Common myeloid progenitor, CD34-positive (primary cell): ENCODE measurements at regions not wholly inside any gene's neighbourhood (a gene's known extent, or its start where the extent isn't known, plus 50 kb on each side); places are given as distances from the start of the nearest gene placed in this dataset.

Source experiments
- CTCF ChIA-PET: fragments of 350-600 bp; sonication (Branson Sonifier 250); formaldehyde crosslinking; loops from one replicate; lab custom pipeline; 2021; ENCODE audit warnings: antibody characterized with exemption; lab: Charles Lee
- POLR2A ChIA-PET: fragments of 350-600 bp; sonication (Branson Sonifier 250); formaldehyde crosslinking; loops from one replicate; lab custom pipeline; 2021; ENCODE audit warnings: antibody characterized with exemption; lab: Charles Lee
- DNase-seq, 3 donors: peaks; one replicate each; pipeline versions ENCODE4 v3.0.0 to v3.0.0-alpha.2; 2013
- H3K27ac ChIP-seq, 2 experiments: 1 replicate in 1 of 2; 2 replicates in 1 of 2; pipeline ENCODE4 v1.7.0; 2013; ENCODE audit warnings: inconsistent platforms in 2 of 2, low read length in 2 of 2, mild to moderate bottlenecking in 2 of 2, low read depth in 1 of 2, moderate library complexity in 1 of 2; ENCODE audit not compliant: severe bottlenecking in 2 of 2, insufficient read depth in 1 of 2, poor library complexity in 1 of 2
- H3K27me3 ChIP-seq, 5 experiments: replicated peaks in 2 of 5; 1 replicate in 3 of 5; 2 replicates in 2 of 5; pipeline versions ENCODE4 v1.6.1 to v1.7.0; 2013; ENCODE audit warnings: low read length in 4 of 5, mild to moderate bottlenecking in 2 of 5, moderate library complexity in 2 of 5, inconsistent platforms in 1 of 5; ENCODE audit not compliant: insufficient read depth in 5 of 5, control insufficient read depth in 4 of 5
- H3K36me3 ChIP-seq, 4 experiments: 1 replicate in 2 of 4; 2 replicates in 2 of 4; pipeline versions ENCODE4 v1.6.1 to v1.7.0; 2013; ENCODE audit warnings: low read length in 3 of 4, control low read depth in 1 of 4, mild to moderate bottlenecking in 1 of 4; ENCODE audit not compliant: control insufficient read depth in 4 of 4, insufficient read depth in 4 of 4
- H3K4me1 ChIP-seq, 4 experiments: 1 replicate in 3 of 4; 2 replicates in 1 of 4; pipeline versions ENCODE4 v1.6.1 to v1.7.1; 2013; ENCODE audit warnings: low read length in 3 of 4, mild to moderate bottlenecking in 3 of 4, control low read depth in 1 of 4, inconsistent platforms in 1 of 4, moderate library complexity in 1 of 4; ENCODE audit not compliant: control insufficient read depth in 4 of 4, insufficient read depth in 4 of 4; ENCODE audit errors: control extremely low read depth in 1 of 4
- H3K4me3 ChIP-seq, 7 experiments: 1 replicate in 4 of 7; 2 replicates in 3 of 7; pipeline versions ENCODE4 v1.5.1 to v1.7.0; 2013; ENCODE audit warnings: mild to moderate bottlenecking in 7 of 7, low read length in 6 of 7, moderate library complexity in 6 of 7, inconsistent platforms in 2 of 7, low read depth in 2 of 7, control low read depth in 1 of 7; ENCODE audit not compliant: insufficient read depth in 4 of 7, control insufficient read depth in 1 of 7; ENCODE audit errors: extremely low read depth in 1 of 7
- H3K9me3 ChIP-seq, 5 experiments: 1 replicate in 4 of 5; 2 replicates in 1 of 5; pipeline versions ENCODE4 v1.6.1 to v1.7.1; 2013; ENCODE audit warnings: low read length in 4 of 5, mild to moderate bottlenecking in 2 of 5, inconsistent platforms in 1 of 5, low read depth in 1 of 5, moderate library complexity in 1 of 5; ENCODE audit not compliant: control insufficient read depth in 4 of 5, insufficient read depth in 2 of 5; ENCODE audit errors: control extremely low read depth in 1 of 5
- WGBS: methylation state at CpG from one replicate; pipeline ENCODE4 v1.1.5; 2013; ENCODE audit not compliant: insufficient coverage; 5-methylcytosine and 5-hydroxymethylcytosine counted together

GRCh38 chr18:55763805-55764204 lies 175.8 kb upstream of the TCF4 start:
- Histone ChIP-seq H3K4me1 (no peaks in the 10 kb centered on the region), H3K9me3 (no peaks in the 10 kb centered on the region), H3K27me3 (no peaks in the 10 kb centered on the region), H3K36me3 (no peaks in the 10 kb centered on the region), H3K4me3 (no peak overlapping the region), H3K27ac (no peak overlapping the region)
- CTCF ChIA-PET, result no interaction called here
- DNase-seq, result peak in 1 of 3 donors; percentile 4
- POLR2A ChIA-PET, result no interaction called here
- WGBS, result 44% methylated on average over 1 of the region's 4 CpGs

GRCh38 chr18:55763298-55763697 lies 175.3 kb upstream of the TCF4 start:
- Histone ChIP-seq H3K27ac (no peak overlapping the region), H3K9me3 (no peaks in the 10 kb centered on the region), H3K4me3 (no peak overlapping the region), H3K36me3 (no peaks in the 10 kb centered on the region), H3K27me3 (no peaks in the 10 kb centered on the region), H3K4me1 (no peaks in the 10 kb centered on the region)
- DNase-seq, result no peak
- POLR2A ChIA-PET, result no interaction called here
- 100% methylated on average over 1 of the region's 2 CpGs for WGBS
- CTCF ChIA-PET, result no interaction called here

GRCh38 chr18:55762424-55762823 lies 174.4 kb upstream of the TCF4 start:
- Histone ChIP-seq H3K27ac (no peak overlapping the region), H3K4me3 (no peak overlapping the region), H3K27me3 (no peaks in the 10 kb centered on the region), H3K4me1 (no peaks in the 10 kb centered on the region), H3K36me3 (no peaks in the 10 kb centered on the region), H3K9me3 (no peaks in the 10 kb centered on the region)
- DNase-seq, result no peak
- no CpG with 5 or more reads among the region's 3 CpGs for WGBS
- POLR2A ChIA-PET, result interaction anchor here (0.7 kb wide), 1 partner anchor 29 kb away, joined by 3 read pairs; no protein-coding TSS in a partner anchor
- CTCF ChIA-PET, result no interaction called here

DNA sequence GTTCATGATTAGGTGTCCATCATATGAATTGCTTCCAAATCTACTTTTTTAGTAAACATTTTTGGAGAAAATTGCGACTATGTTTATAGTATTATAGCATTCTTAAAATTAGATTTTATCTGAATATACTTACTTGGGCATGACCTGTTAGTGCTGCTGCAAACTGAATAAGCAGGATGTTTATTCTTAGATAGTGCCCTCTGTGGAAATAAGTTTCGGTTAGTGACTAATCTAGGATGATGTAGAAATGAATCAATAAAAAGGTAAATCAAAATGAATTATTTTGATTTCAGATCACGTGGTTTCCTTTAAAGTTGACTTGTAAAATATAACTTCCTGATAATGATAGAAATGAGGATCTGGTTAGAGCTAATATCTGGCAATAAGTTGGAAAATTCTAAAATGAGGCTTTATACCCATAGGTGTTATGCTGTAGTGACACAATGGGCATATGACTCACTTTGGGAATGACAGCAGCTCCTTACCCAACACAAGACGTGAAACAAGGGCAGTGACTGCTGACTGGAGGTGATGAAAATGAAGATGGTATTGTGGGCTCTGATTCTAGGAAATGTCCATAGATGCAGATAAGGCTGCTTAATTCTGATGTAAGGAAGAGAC lies 165.8 kb upstream of the TCF4 start:
- H3K9me3 ChIP-seq, result no peaks in the 10 kb centered on the region
- ChIA-PET POLR2A (no interaction called here), CTCF (no interaction called here)
- no peak overlapping the region for H3K27ac ChIP-seq
- DNase-seq, result no peak
- 75% methylated on average over 2 of the region's 4 CpGs for WGBS
- H3K4me1 ChIP-seq, result no peaks in the 10 kb centered on the region
- H3K36me3 ChIP-seq, result no peaks in the 10 kb centered on the region
- no peaks in the 10 kb centered on the region for H3K27me3 ChIP-seq
- H3K4me3 ChIP-seq, result no peak overlapping the region

DNA sequence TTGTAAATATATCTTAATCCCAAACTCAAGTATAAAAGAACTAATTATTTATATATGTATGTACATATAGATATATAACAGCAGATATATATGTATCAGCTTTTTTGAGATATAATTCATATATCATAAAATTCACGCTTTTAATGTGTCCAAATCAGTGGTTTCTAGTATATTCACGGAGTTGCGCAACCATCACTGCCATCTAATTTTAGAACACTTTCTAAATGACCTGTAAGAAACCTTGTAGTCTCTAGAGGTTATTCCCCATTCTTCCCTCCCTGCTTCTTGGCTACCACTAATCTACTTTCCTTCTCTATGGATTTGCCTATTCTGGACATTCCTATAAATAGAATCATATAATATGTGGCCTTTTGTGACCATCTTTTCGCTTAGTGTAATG lies 163.5 kb upstream of the TCF4 start:
- no peaks in the 10 kb centered on the region for H3K36me3 ChIP-seq

GRCh38 chr18:55748227-55748738 lies 160.3 kb upstream of the TCF4 start:
- ChIA-PET POLR2A (no interaction called here), CTCF (no interaction called here)
- Histone ChIP-seq H3K27me3 (no peaks in the 10 kb centered on the region), H3K4me1 (no peaks in the 10 kb centered on the region), H3K36me3 (no peaks in the 10 kb centered on the region), H3K27ac (no peak overlapping the region), H3K9me3 (no peaks in the 10 kb centered on the region), H3K4me3 (no peak overlapping the region)
- 90% methylated on average over 4 of the region's 4 CpGs for WGBS
- peak in 2 of 3 donors; percentile 7 to 9 for DNase-seq

More for the DNA sequence above, 163.5 kb upstream of the TCF4 start:
- WGBS, result 93% methylated on average over 2 of the region's 4 CpGs
- POLR2A ChIA-PET, result no interaction called here
- H3K9me3 ChIP-seq, result no peaks in the 10 kb centered on the region
- H3K27ac ChIP-seq, result no peak overlapping the region
- H3K27me3 ChIP-seq, result no peaks in the 10 kb centered on the region
- H3K4me3 ChIP-seq, result no peak overlapping the region
- no peak for DNase-seq
- H3K4me1 ChIP-seq, result no peaks in the 10 kb centered on the region
- CTCF ChIA-PET, result no interaction called here

GRCh38 chr18:55744206-55744605 lies 156.2 kb upstream of the TCF4 start:
- no peak for DNase-seq
- CTCF ChIA-PET, result no interaction called here
- H3K27me3 ChIP-seq, result no peaks in the 10 kb centered on the region
- POLR2A ChIA-PET, result no interaction called here
- no peaks in the 10 kb centered on the region for H3K4me1 ChIP-seq
- no peaks in the 10 kb centered on the region for H3K36me3 ChIP-seq
- WGBS, result no CpG with 5 or more reads among the region's 2 CpGs
- H3K27ac ChIP-seq, result no peak overlapping the region
- H3K9me3 ChIP-seq, result no peaks in the 10 kb centered on the region
- H3K4me3 ChIP-seq, result no peak overlapping the region
